Sigmoid colon (tissue), 6 donors: ENCODE measurements at regions not wholly inside any gene's neighbourhood (a gene's known extent, or its start where the extent isn't known, plus 50 kb on each side); places are given as distances from the start of the nearest gene placed in this dataset.

Experiments used
- DNase-seq: peaks from one replicate; pipeline ENCODE4 v3.0.0-alpha.2; 2019
- H3K27ac ChIP-seq, 4 donors: fragments of 200-600 bp; sonication (generic); one replicate each; pipeline ENCODE4 v1.5.1; 2016 to 2019; ENCODE audit warnings: mild to moderate bottlenecking in 1 of 4
- H3K27me3 ChIP-seq, 3 donors: fragments of 200-600 bp; sonication (generic); one replicate each; pipeline ENCODE4 v1.5.1; 2019; ENCODE audit warnings: mild to moderate bottlenecking in 1 of 3
- H3K36me3 ChIP-seq, 4 donors: fragments of 200-600 bp; sonication (generic); one replicate each; pipeline ENCODE4 v1.5.1; 2016 to 2019
- H3K4me1 ChIP-seq, 4 donors: fragments of 200-600 bp; sonication (generic); one replicate each; pipeline ENCODE4 v1.5.1; 2017 to 2019
- H3K4me3 ChIP-seq, 4 donors: fragments of 200-600 bp; sonication (generic); one replicate each; pipeline ENCODE4 v1.5.1; 2017 to 2019; ENCODE audit warnings: mild to moderate bottlenecking in 2 of 4, moderate library complexity in 1 of 4
- H3K9me3 ChIP-seq, 4 donors: fragments of 200-600 bp in 3 of 4; sonication (generic) in 3 of 4; one replicate each; pipeline versions ENCODE4 v1.5.1 to v1.6.1; 2013 to 2019
- EP300 ChIP-seq, 4 donors: sonication (generic); formaldehyde crosslinking; IDR thresholded peaks; one replicate each; pipeline ENCODE4 v1.6.1; 2017; ENCODE audit warnings: antibody characterized with exemption in 4 of 4
- POLR2A ChIP-seq, 2 donors: fragments of 450-650 bp; IDR thresholded peaks; one replicate each; pipeline ENCODE4 v1.6.1; 2016; ENCODE audit warnings: antibody characterized with exemption in 2 of 2, mild to moderate bottlenecking in 2 of 2, moderate library complexity in 2 of 2
- POLR2AphosphoS5 ChIP-seq, 4 donors: sonication (generic); formaldehyde crosslinking; IDR thresholded peaks; one replicate each; pipeline ENCODE4 v1.6.1; 2017; ENCODE audit warnings: antibody characterized with exemption in 4 of 4
- WGBS, 2 donors: extraction: QIAGEN DNeasy Blood & Tissue Kit; methylation state at CpG; one replicate each; pipeline ENCODE4 v1.1.7; 2013; 5-methylcytosine and 5-hydroxymethylcytosine counted together
- intact Hi-C: fragments of 100-400 bp; cut with DNase I; formaldehyde crosslinking; loops from one replicate; pipeline ENCODE4 v1.15.1; 2023
- TF ChIP-seq, protein P1 (sequence below), 4 experiments: fragments of 450-650 bp in 3 of 4; fragments of 200-600 bp in 1 of 4; IDR thresholded peaks; one replicate each; pipeline ENCODE4 v1.5.1; 2016 to 2019; ENCODE audit warnings: antibody characterized with exemption in 4 of 4, mild to moderate bottlenecking in 3 of 4, moderate library complexity in 2 of 4
- donor health status: healthy with polysubstance abuse.
- donor health status: healthy.

GRCh38 chr2:36027616-36028015, 328.0 kb upstream of the CRIM1 start:
- Histone ChIP-seq H3K4me3 (no peak overlapping the region), H3K27ac (no peak overlapping the region), H3K4me1 (no peaks in the 10 kb centered on the region), H3K27me3 (no peaks in the 10 kb centered on the region), H3K36me3 (no peaks in the 10 kb centered on the region), H3K9me3 (no peaks in the 10 kb centered on the region)
- DNase-seq: no peak
- intact Hi-C loops: no loop called here
- 51 to 67% methylated on average over 2 of the region's 2 CpGs for WGBS, 2 donors
- TF ChIP-seq, protein P1, sequence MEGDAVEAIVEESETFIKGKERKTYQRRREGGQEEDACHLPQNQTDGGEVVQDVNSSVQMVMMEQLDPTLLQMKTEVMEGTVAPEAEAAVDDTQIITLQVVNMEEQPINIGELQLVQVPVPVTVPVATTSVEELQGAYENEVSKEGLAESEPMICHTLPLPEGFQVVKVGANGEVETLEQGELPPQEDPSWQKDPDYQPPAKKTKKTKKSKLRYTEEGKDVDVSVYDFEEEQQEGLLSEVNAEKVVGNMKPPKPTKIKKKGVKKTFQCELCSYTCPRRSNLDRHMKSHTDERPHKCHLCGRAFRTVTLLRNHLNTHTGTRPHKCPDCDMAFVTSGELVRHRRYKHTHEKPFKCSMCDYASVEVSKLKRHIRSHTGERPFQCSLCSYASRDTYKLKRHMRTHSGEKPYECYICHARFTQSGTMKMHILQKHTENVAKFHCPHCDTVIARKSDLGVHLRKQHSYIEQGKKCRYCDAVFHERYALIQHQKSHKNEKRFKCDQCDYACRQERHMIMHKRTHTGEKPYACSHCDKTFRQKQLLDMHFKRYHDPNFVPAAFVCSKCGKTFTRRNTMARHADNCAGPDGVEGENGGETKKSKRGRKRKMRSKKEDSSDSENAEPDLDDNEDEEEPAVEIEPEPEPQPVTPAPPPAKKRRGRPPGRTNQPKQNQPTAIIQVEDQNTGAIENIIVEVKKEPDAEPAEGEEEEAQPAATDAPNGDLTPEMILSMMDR (IDR thresholded peaks at IDR 0.05): no peak
- TF ChIP-seq POLR2AphosphoS5 (IDR thresholded peaks at IDR 0.05) (no peak), EP300 (IDR thresholded peaks at IDR 0.05) (no peak), POLR2A (IDR thresholded peaks at IDR 0.05) (no peak)

GRCh38 chr2:36013064-36013463, 342.5 kb upstream of the CRIM1 start:
- no peak for DNase-seq
- 49 to 71% methylated on average over 1 of the region's 1 CpG for WGBS, 2 donors
- TF ChIP-seq EP300 (IDR thresholded peaks at IDR 0.05) (no peak), POLR2AphosphoS5 (IDR thresholded peaks at IDR 0.05) (no peak)
- Histone ChIP-seq H3K9me3 (no peaks in the 10 kb centered on the region), H3K4me3 (no peak overlapping the region), H3K4me1 (peaks cover 0 to 7% (median 2%) of the 10 kb centered on the region in 4 donors), H3K36me3 (no peaks in the 10 kb centered on the region), H3K27me3 (no peaks in the 10 kb centered on the region), H3K27ac (no peak overlapping the region)
- intact Hi-C loops: no loop called here

DNA sequence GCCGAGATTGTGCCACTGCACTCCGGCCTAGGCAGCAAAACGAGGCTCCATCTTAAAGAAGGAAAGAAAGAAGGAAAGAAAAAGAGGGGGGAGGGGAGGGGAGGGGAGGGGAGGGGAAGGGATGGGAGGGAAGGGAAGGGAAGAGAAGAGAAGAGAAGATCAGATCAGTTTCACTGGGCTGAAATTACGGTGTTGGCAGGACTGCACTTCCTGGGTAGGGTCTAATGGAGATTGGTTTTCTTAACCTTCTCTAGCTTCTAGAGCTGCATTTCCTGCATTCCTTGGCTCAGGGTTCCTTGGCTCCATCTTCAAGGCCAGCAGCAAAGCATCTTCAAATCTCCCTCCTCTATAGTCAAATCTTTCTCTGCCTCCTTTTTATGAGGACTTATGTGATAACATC, 349.1 kb upstream of the CRIM1 start:
- TF ChIP-seq, protein P1 (IDR thresholded peaks at IDR 0.05): no peak
- TF ChIP-seq EP300 (IDR thresholded peaks at IDR 0.05) (no peak), POLR2A (IDR thresholded peaks at IDR 0.05) (no peak), POLR2AphosphoS5 (IDR thresholded peaks at IDR 0.05) (no peak)
- Histone ChIP-seq H3K4me1 (peaks cover 0 to 7% (median 2%) of the 10 kb centered on the region in 4 donors), H3K36me3 (no peaks in the 10 kb centered on the region), H3K27me3 (no peaks in the 10 kb centered on the region), H3K4me3 (no peak overlapping the region), H3K27ac (no peak overlapping the region), H3K9me3 (no peaks in the 10 kb centered on the region)
- no peak for DNase-seq
- intact Hi-C loops: no loop called here
- WGBS, 2 donors: 88 to 90% methylated on average over 4 of the region's 4 CpGs

- no peaks in the 10 kb centered on the region for H3K36me3 ChIP-seq
- WGBS, 2 donors: 46 to 60% methylated on average over 1 of the region's 1 CpG
Observed at GRCh38 chr2:36002941-36003340, 352.6 kb upstream of the CRIM1 start.

GRCh38 chr2:35997488-35997887, 358.1 kb upstream of the CRIM1 start:
- intact Hi-C loops: no loop called here
- Histone ChIP-seq H3K36me3 (no peaks in the 10 kb centered on the region), H3K4me1 (no peaks in the 10 kb centered on the region), H3K9me3 (no peaks in the 10 kb centered on the region), H3K27ac (no peak overlapping the region), H3K4me3 (no peak overlapping the region), H3K27me3 (no peaks in the 10 kb centered on the region)
- DNase-seq: no peak
- WGBS, 2 donors: 88 to 90% methylated on average over 2 of the region's 2 CpGs
- TF ChIP-seq, protein P1 (IDR thresholded peaks at IDR 0.05): no peak
- TF ChIP-seq POLR2A (IDR thresholded peaks at IDR 0.05) (no peak), POLR2AphosphoS5 (IDR thresholded peaks at IDR 0.05) (no peak), EP300 (IDR thresholded peaks at IDR 0.05) (no peak)

More at GRCh38 chr2:36002941-36003340, 352.6 kb upstream of the CRIM1 start:
- no peaks in the 10 kb centered on the region for H3K4me1 ChIP-seq
- no peak for DNase-seq
- H3K27me3 ChIP-seq: no peaks in the 10 kb centered on the region
- intact Hi-C loops: no loop called here
- no peak overlapping the region for H3K4me3 ChIP-seq
- no peaks in the 10 kb centered on the region for H3K9me3 ChIP-seq
- TF ChIP-seq EP300 (IDR thresholded peaks at IDR 0.05): no peak
- no peak for TF ChIP-seq POLR2A (IDR thresholded peaks at IDR 0.05)
- TF ChIP-seq POLR2AphosphoS5 (IDR thresholded peaks at IDR 0.05): no peak
- no peak overlapping the region for H3K27ac ChIP-seq

DNA sequence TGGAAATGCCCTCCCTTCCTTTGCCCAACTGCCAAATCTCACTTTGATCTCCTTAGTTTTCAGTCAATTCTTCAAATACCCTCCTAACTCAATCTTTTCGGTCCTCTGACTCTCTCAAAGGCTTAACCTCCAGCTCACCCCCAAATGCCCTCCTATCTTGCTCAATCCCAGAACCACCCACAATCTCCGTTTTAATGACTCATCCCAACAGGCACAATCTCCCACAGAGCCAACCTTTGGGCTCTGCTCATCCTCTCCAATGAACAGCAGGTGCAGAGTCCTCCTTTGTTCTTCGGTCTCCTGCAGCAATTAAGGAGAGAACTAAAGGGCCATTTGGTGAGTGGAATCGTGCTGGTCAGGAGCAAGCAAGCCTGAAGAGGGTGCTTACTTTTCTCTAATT, 366.1 kb upstream of the CRIM1 start:
- no peak for TF ChIP-seq POLR2AphosphoS5 (IDR thresholded peaks at IDR 0.05)
- TF ChIP-seq POLR2A (IDR thresholded peaks at IDR 0.05): no peak
- TF ChIP-seq, protein P1 (IDR thresholded peaks at IDR 0.05): no peak
- TF ChIP-seq EP300 (IDR thresholded peaks at IDR 0.05): no peak
- Histone ChIP-seq H3K4me1 (no peaks in the 10 kb centered on the region), H3K27ac (no peak overlapping the region), H3K9me3 (no peaks in the 10 kb centered on the region), H3K36me3 (no peaks in the 10 kb centered on the region), H3K4me3 (no peak overlapping the region), H3K27me3 (no peaks in the 10 kb centered on the region)
- no peak for DNase-seq
- intact Hi-C loops: no loop called here
- WGBS, 2 donors: 21 to 57% methylated on average over 4 of the region's 4 CpGs
